ENCODE measurements at regions not wholly inside any gene's neighbourhood (a gene's known extent, or its start where the extent isn't known, plus 50 kb on each side); places are given as distances from the start of the nearest gene placed in this dataset.

DNA sequence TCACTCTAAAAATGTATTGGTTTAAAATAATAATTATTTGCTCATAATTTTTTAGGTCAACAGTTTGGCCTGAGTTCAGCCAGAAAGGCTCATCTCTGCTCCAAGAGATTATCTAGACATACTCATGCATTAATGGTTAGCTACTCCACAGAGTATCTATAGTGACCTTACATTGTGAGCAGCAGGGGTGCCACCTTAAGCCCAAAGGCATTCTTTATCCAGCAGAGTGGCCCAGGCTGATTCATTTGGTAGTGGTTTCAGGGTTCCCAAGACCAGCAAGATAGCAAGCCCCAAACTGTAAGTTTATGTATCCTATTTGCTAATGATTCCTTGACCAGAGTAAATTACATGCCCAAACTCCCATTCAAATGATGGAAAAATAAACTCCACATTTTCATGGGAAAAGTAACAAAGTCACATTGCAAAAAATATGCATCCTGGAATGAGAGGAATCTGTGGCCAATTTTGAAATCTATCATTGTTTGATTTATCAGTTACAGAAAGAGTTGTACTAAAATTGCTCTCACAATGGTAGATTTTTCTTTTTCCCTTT lies 182.6 kb upstream of the KCNK2 start:
- peaks cover 11% of the 10 kb centered on the region for H3K4me1 ChIP-seq (replicated peaks)
- no peak for DNase-seq (ENCODE audit: low read depth in 1 of 2, low spot score in 2 of 2)
- no peaks in the 10 kb centered on the region for H3K36me3 ChIP-seq
- no peaks in the 10 kb centered on the region for H3K9me3 ChIP-seq (replicated peaks)
- H3K27me3 ChIP-seq (replicated peaks) = no peaks in the 10 kb centered on the region; the same call in 1 of the 2 replicates
- H3K27ac ChIP-seq = no peak overlapping the region
- no peak overlapping the region for H3K4me3 ChIP-seq

DNA sequence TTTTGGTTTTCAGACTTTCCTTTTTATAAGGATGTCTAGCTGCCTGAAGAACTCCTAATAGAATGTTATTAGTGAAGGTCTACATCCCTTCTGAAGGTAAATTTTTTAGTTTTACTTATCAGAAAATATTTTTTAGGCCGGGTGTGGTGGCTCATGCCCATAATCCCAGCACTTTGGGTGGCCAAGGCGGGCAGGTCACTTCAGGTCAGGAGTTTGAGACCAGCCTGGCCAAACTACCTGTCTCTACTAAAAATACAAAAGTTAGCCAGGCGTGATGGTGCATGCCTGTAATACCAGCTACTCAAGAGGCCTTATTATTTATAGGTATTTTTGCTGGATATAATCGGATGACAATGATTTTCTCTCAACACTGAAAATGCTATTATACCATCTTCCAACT lies 181.9 kb upstream of the KCNK2 start:
- Histone ChIP-seq H3K36me3 (no peaks in the 10 kb centered on the region), H3K4me1 (replicated peaks) (peaks cover 11% of the 10 kb centered on the region), H3K27me3 (replicated peaks) (no peaks in the 10 kb centered on the region; the same call in 1 of the 2 replicates), H3K9me3 (replicated peaks) (no peaks in the 10 kb centered on the region), H3K4me3 (no peak overlapping the region), H3K27ac (no peak overlapping the region)
- DNase-seq (ENCODE audit: low read depth in 1 of 2, low spot score in 2 of 2) = no peak

DNA sequence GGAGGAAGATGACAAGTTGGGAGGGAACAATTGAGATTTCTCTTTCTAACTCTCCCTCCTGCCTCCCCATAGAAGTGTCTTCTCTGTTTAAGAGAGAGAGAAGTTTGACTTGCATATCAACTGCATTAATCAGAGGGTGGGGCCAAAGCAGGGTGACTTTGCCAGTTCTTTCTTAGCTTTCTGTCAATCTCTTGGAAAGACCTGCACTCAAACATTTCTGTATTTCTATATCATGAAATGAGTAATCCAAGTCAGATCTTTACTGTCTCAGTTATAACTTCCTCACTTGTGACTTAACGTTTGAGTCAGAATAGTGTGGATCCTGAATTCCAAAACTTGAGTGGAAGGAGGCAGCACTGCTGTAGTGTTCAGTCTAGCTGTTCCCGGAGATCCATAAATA lies 180.8 kb upstream of the KCNK2 start:
- H3K36me3 ChIP-seq = no peaks in the 10 kb centered on the region
- H3K27me3 ChIP-seq (replicated peaks) = no peaks in the 10 kb centered on the region
- H3K9me3 ChIP-seq (replicated peaks) = no peaks in the 10 kb centered on the region
- no peak for DNase-seq (ENCODE audit: low read depth in 1 of 2, low spot score in 2 of 2)
- H3K27ac ChIP-seq = no peak overlapping the region
- H3K4me3 ChIP-seq = no peak overlapping the region
- H3K4me1 ChIP-seq (replicated peaks) = peaks cover 11% of the 10 kb centered on the region

DNA sequence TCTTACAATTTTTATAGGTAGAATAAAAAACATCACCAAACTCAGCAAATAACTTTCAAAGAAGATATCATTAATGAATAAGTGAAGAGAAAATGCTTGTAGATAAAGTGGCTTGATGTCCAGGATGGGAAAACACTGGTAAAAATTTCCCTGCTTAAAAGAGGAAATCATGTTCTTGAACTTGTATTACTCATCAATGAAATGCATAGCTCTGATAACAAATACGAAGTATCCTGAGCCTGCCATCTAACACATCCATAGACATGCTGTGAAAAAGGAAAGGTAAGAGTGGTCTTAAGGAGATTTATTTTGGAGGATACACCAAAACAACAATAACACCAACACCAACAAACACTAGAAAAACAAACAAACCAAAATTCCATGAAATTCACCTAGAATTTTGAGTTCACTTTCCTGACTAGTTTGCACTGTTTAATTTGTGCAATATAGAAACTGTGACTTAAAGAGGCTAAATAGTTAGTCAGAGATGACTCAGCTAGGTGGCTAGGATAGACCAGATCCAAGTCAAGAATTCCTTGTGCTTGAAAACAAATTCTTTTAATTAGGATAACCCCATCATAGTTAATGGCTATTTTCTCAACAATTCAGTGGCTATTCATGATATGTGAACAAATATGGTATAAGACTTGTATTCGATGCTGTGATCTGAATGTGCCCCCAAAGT lies 179.8 kb upstream of the KCNK2 start:
- Histone ChIP-seq H3K27me3 (replicated peaks) (no peaks in the 10 kb centered on the region), H3K4me1 (replicated peaks) (peaks cover 11% of the 10 kb centered on the region), H3K36me3 (no peaks in the 10 kb centered on the region), H3K9me3 (replicated peaks) (no peaks in the 10 kb centered on the region), H3K27ac (no peak overlapping the region), H3K4me3 (no peak overlapping the region)
- DNase-seq (ENCODE audit: low read depth in 1 of 2, low spot score in 2 of 2) = no peak

DNA sequence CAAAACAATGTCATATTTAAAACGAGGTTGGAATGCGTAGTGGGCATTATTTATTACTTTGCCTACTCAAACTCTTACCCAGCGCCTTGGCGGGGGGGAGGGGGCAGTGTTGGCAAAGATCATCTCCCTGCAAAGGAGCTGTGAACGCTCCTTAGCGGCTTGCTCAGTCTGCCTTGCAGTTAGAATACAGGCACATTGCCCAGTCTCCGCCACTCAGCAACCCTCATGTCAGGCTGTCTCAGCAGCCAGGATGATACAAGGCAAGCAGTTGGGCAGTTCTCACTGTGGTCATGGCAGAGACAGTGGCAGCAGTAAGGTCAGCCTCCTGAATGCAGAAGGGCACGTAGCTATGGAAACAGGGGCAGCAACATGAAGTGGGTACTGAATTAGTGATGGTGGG lies 170.4 kb upstream of the KCNK2 start:
- H3K36me3 ChIP-seq = no peaks in the 10 kb centered on the region
- no peak overlapping the region for H3K27ac ChIP-seq
- 0 out of 2 replicates have a peak, but pooled peaks cover 3% of the 10 kb centered on the region for H3K27me3 ChIP-seq (replicated peaks)
- H3K4me3 ChIP-seq = no peak overlapping the region
- H3K9me3 ChIP-seq (replicated peaks) = no peaks in the 10 kb centered on the region
- no peaks in the 10 kb centered on the region for H3K4me1 ChIP-seq (replicated peaks)
- DNase-seq (ENCODE audit: low read depth in 1 of 2, low spot score in 2 of 2) = no peak

DNA sequence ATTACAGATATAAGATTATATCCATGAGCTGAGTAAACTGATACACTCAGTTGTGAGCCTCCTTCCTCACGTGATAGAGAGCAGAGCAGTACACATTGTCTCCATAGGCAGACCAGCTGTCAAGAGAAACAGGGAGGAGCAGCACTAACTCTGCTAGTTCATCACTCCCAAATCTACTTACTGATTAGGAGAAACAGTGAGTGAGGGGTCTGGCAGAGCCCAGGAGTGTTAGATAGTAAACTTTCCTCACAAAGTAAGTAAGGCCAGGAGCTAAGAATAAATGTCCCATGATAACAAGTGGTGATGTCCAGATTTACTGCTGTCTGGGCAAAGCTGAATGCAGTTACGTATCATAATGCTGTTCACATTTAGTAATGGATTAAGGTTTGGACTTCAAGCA lies 168.6 kb upstream of the KCNK2 start:
- no peaks in the 10 kb centered on the region for H3K36me3 ChIP-seq
- H3K27me3 ChIP-seq (replicated peaks) = no peaks in the 10 kb centered on the region
- H3K4me1 ChIP-seq (replicated peaks) = no peaks in the 10 kb centered on the region
- H3K9me3 ChIP-seq (replicated peaks) = no peaks in the 10 kb centered on the region
- DNase-seq (ENCODE audit: low read depth in 1 of 2, low spot score in 2 of 2) = no peak
- H3K4me3 ChIP-seq = no peak overlapping the region
- no peak overlapping the region for H3K27ac ChIP-seq

DNA sequence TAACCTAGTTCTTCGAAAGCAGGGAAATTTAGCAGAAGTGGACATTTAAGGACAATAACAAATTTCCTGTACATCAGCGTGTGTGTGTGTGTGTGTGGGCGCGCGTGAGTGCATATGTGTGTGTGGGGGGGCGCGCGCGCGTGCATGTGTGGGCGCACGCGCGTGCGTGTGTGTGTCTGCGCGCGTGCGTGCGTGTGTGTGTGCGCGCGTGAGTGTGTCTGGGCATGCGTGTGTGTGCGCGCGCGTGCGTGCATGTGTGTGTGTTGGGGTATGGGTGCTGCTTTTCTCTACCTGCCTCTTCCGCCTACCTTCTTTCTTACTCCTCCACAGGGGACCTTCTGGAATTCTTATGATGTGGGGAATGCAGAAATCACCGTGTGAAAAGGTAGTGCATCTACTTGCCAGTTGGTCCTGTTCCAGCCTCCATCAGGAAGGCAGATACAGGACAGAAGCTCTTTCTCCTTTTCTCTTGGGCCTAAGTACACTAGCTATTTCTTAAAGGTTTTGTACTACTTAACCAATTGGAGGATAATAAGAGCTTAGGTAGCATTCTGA lies 165.4 kb upstream of the KCNK2 start:
- no peak overlapping the region for H3K4me3 ChIP-seq
- no peaks in the 10 kb centered on the region for H3K4me1 ChIP-seq (replicated peaks)
- no peaks in the 10 kb centered on the region for H3K27me3 ChIP-seq (replicated peaks)
- no peaks in the 10 kb centered on the region for H3K9me3 ChIP-seq (replicated peaks)
- no peak overlapping the region for H3K27ac ChIP-seq
- no peaks in the 10 kb centered on the region for H3K36me3 ChIP-seq
- DNase-seq (ENCODE audit: low read depth in 1 of 2, low spot score in 2 of 2) = no peak

DNA sequence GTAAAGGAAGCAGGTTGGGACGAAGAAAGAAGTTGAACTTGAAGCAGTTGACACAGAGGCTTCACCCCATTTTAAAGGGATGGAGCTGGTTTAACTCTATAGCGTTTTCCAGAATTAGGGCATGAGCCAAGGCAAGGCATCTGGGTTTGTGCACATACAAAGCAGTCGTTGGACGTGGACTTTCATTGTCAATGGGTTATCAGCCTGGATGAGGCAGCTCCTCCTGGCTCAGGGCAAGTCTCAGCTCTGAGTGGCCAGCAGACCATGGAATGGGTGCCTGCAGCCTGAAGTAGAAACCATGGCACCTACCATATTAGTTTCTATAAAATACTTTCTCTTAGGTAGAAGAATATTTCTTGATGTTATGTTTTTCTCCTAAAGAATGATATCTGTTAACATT lies 163.8 kb upstream of the KCNK2 start:
- H3K4me1 ChIP-seq (replicated peaks) = no peaks in the 10 kb centered on the region
- no peak for DNase-seq (ENCODE audit: low read depth in 1 of 2, low spot score in 2 of 2)
- H3K9me3 ChIP-seq (replicated peaks) = no peaks in the 10 kb centered on the region
- H3K4me3 ChIP-seq = no peak overlapping the region
- H3K27me3 ChIP-seq (replicated peaks) = no peaks in the 10 kb centered on the region
- H3K36me3 ChIP-seq = no peaks in the 10 kb centered on the region
- no peak overlapping the region for H3K27ac ChIP-seq

DNA sequence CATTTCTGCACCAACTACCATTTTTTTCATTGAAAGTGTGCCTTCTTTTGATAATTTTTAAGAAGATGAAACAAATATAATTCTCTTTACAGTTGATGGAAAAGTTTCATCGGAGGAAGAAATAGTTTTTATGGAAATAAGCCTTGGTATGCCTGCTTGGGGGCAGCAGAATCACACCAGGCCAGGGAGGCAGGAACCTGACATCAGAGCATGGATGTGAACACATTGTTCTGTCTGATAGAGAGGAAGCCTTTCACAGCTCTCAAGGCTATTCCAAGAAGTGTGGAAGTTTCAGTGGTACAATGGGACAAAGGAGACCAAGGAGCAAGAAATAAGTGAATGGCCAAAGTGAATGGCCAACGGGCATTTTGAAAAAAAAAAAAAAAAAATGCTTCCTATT lies 162.2 kb upstream of the KCNK2 start:
- H3K36me3 ChIP-seq = no peaks in the 10 kb centered on the region
- no peaks in the 10 kb centered on the region for H3K4me1 ChIP-seq (replicated peaks)
- no peaks in the 10 kb centered on the region for H3K27me3 ChIP-seq (replicated peaks)
- DNase-seq (ENCODE audit: low read depth in 1 of 2, low spot score in 2 of 2) = no peak
- H3K27ac ChIP-seq = no peak overlapping the region
- no peak overlapping the region for H3K4me3 ChIP-seq
- no peaks in the 10 kb centered on the region for H3K9me3 ChIP-seq (replicated peaks)

DNA sequence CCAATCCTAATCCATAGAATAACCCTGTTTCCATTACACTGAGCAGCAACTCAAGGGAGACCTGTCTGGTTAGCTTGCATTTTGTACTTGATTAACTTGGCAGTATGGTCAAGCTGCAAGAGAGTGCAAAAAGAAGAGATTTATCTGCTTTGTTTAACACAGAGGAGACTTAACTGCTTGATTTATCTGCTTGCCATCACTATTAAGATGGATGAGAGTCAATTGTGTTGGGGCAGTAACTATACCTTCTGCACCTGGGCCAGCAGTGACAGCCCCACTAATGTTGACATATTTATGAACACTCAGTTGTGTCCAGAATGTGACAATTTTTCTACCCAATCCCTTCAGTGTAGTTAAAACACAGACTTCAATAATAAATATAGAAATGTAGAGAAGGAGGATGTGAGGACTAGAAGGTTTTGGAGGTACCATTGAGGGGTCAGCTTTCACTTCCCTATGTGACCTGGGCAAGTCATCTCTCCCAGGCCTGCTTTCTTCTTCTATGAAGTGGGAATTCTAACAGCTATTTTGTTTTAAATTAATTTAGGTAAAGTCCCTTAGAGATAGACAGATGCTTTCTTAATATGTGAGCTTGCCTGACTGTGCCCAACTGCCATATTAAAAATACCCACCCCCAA lies 159.1 kb upstream of the KCNK2 start:
- H3K27ac ChIP-seq = no peak overlapping the region
- DNase-seq (ENCODE audit: low read depth in 1 of 2, low spot score in 2 of 2) = no peak
- H3K36me3 ChIP-seq = no peaks in the 10 kb centered on the region
- no peaks in the 10 kb centered on the region for H3K27me3 ChIP-seq (replicated peaks)
- no peak overlapping the region for H3K4me3 ChIP-seq
- no peaks in the 10 kb centered on the region for H3K9me3 ChIP-seq (replicated peaks)
- H3K4me1 ChIP-seq (replicated peaks) = no peaks in the 10 kb centered on the region

DNA sequence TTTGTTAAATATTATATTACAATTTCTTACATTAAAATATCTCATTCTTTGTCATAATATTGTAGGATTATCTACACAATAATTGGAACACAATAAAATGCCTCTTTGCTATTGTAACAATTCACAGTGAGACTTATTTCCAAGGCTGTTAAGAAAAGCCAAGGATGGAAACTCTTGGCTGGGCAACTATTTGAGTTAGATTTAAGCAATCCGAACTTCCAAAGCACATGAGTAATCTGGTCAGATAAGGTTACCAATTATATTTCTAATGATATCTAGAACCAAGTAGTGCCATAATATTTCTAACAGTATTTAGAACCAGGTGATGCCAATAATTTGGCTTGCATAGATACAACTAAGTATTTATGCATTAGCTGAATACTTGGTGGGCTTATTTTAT lies 154.7 kb upstream of the KCNK2 start:
- Histone ChIP-seq H3K27ac (no peak overlapping the region), H3K9me3 (replicated peaks) (no peaks in the 10 kb centered on the region), H3K36me3 (no peaks in the 10 kb centered on the region), H3K4me1 (replicated peaks) (no peaks in the 10 kb centered on the region), H3K27me3 (replicated peaks) (no peaks in the 10 kb centered on the region), H3K4me3 (no peak overlapping the region)
- DNase-seq (ENCODE audit: low read depth in 1 of 2, low spot score in 2 of 2) = no peak

DNA sequence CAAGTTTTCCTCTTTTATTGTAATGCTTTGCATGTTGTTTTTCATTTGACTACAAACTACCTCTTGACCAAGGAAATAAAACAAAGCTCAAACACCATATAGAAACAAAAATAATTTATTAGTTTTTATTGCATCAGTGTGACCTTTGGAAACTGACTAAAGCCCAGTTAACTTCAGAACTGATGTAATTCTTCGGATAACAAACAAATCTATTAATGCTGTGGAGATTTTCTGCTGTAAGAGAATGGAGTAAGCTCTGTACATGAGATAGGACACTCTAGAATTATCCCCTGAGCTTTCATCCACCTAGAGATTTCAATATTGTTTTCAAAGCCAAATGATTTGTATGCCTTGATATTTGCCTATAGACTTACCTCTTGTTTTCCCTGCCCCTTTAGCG lies 154.0 kb upstream of the KCNK2 start:
- no peaks in the 10 kb centered on the region for H3K27me3 ChIP-seq (replicated peaks)
- no peak overlapping the region for H3K4me3 ChIP-seq
- no peak for DNase-seq (ENCODE audit: low read depth in 1 of 2, low spot score in 2 of 2)
- no peaks in the 10 kb centered on the region for H3K4me1 ChIP-seq (replicated peaks)
- H3K36me3 ChIP-seq = no peaks in the 10 kb centered on the region
- no peak overlapping the region for H3K27ac ChIP-seq
- no peaks in the 10 kb centered on the region for H3K9me3 ChIP-seq (replicated peaks)

DNA sequence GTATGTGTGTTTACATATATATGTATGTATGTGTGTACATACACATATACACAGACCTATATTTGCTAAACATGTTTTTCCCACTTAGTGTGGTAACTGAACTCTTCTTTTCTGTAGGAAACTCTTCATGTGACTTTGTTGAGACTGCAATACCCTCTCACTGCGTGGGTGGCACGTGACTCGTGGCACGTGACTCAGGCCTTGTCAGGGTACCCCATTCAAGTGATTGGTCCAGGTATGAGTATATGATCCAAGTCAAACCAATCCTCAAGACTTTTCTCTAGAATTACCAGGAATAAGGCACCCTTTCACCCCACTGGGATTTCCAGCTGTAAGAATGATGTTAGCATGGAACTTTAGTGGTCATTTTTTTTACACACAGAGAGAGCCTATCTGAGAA lies 149.2 kb upstream of the KCNK2 start:
- no peaks in the 10 kb centered on the region for H3K27me3 ChIP-seq (replicated peaks)

DNA sequence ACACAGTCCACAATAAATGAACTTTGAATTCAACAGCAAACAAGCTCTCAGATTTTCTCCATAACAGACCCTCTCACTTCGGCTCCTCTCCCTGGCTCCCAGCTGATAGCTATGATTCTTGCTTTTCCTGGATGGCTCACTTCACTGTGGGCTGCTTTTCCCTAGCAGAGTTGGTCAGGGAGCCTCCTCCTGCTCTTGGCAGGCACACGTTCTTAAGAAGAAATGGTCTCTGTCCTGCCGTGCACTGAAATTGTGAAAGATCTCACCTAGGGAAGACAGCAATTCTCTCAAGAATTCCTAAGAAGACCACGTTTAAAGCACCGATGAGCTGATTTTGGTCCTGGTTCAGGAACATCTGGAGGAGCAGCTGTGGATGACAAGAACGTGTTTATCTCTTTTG lies 148.5 kb upstream of the KCNK2 start:
- no peak overlapping the region for H3K4me3 ChIP-seq
- H3K27ac ChIP-seq = no peak overlapping the region
- H3K4me1 ChIP-seq (replicated peaks) = no peaks in the 10 kb centered on the region
- no peaks in the 10 kb centered on the region for H3K27me3 ChIP-seq (replicated peaks)
- DNase-seq (ENCODE audit: low read depth in 1 of 2, low spot score in 2 of 2) = no peak
- no peaks in the 10 kb centered on the region for H3K9me3 ChIP-seq (replicated peaks)
- no peaks in the 10 kb centered on the region for H3K36me3 ChIP-seq

More for the DNA sequence above, 149.2 kb upstream of the KCNK2 start:
- no peak for DNase-seq (ENCODE audit: low read depth in 1 of 2, low spot score in 2 of 2)
- Histone ChIP-seq H3K27ac (no peak overlapping the region), H3K36me3 (no peaks in the 10 kb centered on the region), H3K9me3 (replicated peaks) (no peaks in the 10 kb centered on the region), H3K4me1 (replicated peaks) (no peaks in the 10 kb centered on the region), H3K4me3 (no peak overlapping the region)

Data from SJSA1 (cell line).